CD4-positive, alpha-beta T cell treated with Interleukin-4 for 4 hours (primary cell): ENCODE measurements at regions not wholly inside any gene's neighbourhood (a gene's known extent, or its start where the extent isn't known, plus 50 kb on each side); places are given as distances from the start of the nearest gene placed in this dataset.
"Not testable (repeated sequence)": the region's sequence is repeated elsewhere in the genome, so short reads cannot be mapped to it uniquely, and the experiment has no call there.

Experiments used
- DNase-seq: peaks from one replicate; pipeline ENCODE4 v3.0.0-alpha.2; 2020

- DNase-seq, result not testable (repeated sequence)
Measured at GRCh38 chr16:47897105-47897504, 258.7 kb downstream of the ABCC12 start.

GRCh38 chr16:47895146-47895545 lies 260.6 kb downstream of the ABCC12 start:
- DNase-seq, result no peak

GRCh38 chr16:47892999-47893398 lies 262.8 kb downstream of the ABCC12 start:
- DNase-seq, result no peak

GRCh38 chr16:47888734-47889133 lies 267.1 kb downstream of the ABCC12 start:
- DNase-seq, result no peak

GRCh38 chr16:47888142-47888541 lies 267.7 kb downstream of the ABCC12 start:
- no peak for DNase-seq

- no peak for DNase-seq
Measured at GRCh38 chr16:47887496-47887895, 268.3 kb downstream of the ABCC12 start.

GRCh38 chr16:47886631-47887415 lies 269.0 kb downstream of the ABCC12 start:
- no peak for DNase-seq

GRCh38 chr16:47886139-47886538 lies 269.7 kb downstream of the ABCC12 start:
- no peak for DNase-seq

GRCh38 chr16:47885489-47885888 lies 270.3 kb downstream of the ABCC12 start:
- no peak for DNase-seq

- DNase-seq, result no peak
Measured at GRCh38 chr16:47884116-47884725, 271.6 kb downstream of the ABCC12 start.

GRCh38 chr16:47881574-47881973 lies 274.2 kb downstream of the ABCC12 start:
- no peak for DNase-seq

GRCh38 chr16:47880653-47881052 lies 275.1 kb downstream of the ABCC12 start:
- DNase-seq, result no peak

GRCh38 chr16:47877166-47877565 lies 278.6 kb downstream of the ABCC12 start:
- DNase-seq, result no peak

GRCh38 chr16:47876511-47876910 lies 279.3 kb downstream of the ABCC12 start:
- DNase-seq, result no peak

- DNase-seq, result no peak
Measured at GRCh38 chr16:47873434-47873833, 282.4 kb downstream of the ABCC12 start.

- no peak for DNase-seq
Measured at GRCh38 chr16:47872225-47872624, 283.6 kb downstream of the ABCC12 start.

GRCh38 chr16:47866423-47866822 lies 289.4 kb downstream of the ABCC12 start:
- no peak for DNase-seq

GRCh38 chr16:47865337-47865855 lies 290.4 kb downstream of the ABCC12 start:
- no peak for DNase-seq

- DNase-seq, result not testable (repeated sequence)
Measured at GRCh38 chr16:47864262-47864661, 291.5 kb downstream of the ABCC12 start.

- no peak for DNase-seq
Measured at GRCh38 chr16:47861999-47862398, 293.8 kb downstream of the ABCC12 start.

- DNase-seq, result no peak
Measured at GRCh38 chr16:47858333-47858982, 297.3 kb downstream of the ABCC12 start.

GRCh38 chr16:47855431-47855830 lies 300.4 kb downstream of the ABCC12 start:
- no peak for DNase-seq

GRCh38 chr16:47854737-47855136 lies 301.1 kb downstream of the ABCC12 start:
- DNase-seq, result no peak

GRCh38 chr16:47852991-47853390 lies 302.8 kb downstream of the ABCC12 start:
- no peak for DNase-seq
